ENCODE measurements at regions not wholly inside any gene's neighbourhood (a gene's known extent, or its start where the extent isn't known, plus 50 kb on each side); places are given as distances from the start of the nearest gene placed in this dataset.
A peak's percentile ranks its signal among the peaks of the same experiment; 100 is the strongest.

DNA sequence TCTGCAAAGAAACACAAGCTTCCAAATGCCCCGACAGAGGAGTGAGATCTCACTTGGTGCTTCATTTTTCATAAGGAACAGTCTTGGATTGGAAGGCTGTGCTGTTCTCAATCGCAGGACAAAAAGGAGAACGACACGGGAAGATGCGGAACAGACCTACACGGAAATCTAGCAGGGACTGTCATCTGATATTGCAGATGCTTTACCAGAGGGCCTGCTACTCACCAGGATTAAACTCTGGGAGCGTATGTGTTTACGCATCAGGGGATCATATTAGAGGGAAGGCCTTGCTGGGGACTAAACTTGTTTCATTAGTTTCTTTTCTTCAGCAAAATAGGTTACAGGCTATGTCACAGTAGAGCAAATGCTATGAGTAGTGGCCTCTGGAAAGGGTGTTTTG, 82.8 kb upstream of the EEPD1 start:
- no peak for DNase-seq

DNA sequence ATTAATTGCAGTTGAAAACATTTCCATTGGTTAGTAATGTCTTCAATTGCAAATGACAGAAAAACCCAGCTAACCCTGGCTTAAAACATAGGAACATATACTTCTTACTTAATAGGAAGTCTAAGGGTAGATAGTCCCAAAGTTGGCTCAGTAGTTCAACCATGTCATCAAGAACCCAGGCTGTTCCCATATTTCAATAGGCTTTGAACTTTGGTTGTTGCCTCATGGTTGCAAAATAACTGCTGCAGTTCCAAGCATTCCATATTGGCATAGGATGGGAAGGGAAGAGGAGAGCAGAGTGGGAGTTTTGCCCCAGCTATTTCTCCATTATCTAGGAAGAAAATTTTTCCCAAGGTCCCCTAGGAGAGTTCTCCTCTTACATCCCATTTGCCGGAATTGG, 81.4 kb upstream of the EEPD1 start:
- no peak for DNase-seq

DNA sequence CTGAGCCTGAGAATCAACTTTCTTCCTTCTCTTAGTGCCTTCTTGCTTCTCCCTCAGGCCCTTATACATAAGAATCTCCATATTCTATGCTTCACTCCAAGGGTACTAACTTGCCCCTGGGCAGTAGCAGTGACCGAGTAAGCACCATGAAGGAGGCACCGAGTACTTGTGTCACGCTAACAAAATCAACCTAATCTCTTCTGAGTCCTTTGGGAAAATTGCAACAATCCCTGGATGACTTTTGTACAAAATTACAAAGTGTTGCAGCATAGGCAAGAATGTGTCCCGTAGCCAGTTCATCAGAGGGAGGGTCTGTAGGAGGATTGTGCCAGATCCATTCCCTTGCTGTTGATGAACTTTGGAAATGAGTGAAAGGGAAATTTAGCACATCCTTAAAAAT, 80.4 kb upstream of the EEPD1 start:
- no peak for DNase-seq

DNA sequence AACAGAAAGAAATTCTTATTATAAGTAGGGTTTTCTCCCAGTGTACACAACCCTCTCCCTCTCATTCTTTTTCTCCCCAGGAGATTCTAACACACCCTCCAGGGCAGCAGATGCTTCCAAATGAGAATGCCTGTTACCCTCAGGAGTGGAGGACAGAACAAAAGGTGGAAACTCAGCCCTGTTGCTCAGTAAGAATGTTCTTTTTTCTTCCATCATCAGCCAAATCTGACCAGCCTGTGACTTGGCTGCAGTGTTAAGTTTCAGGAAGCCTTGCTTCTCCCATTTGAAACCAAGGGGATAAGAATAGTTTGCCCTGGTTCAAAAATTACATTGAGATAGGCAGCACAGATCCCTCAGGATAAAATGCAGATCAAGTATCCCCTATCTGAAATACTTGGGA, 77.5 kb upstream of the EEPD1 start:
- no peak for DNase-seq

DNA sequence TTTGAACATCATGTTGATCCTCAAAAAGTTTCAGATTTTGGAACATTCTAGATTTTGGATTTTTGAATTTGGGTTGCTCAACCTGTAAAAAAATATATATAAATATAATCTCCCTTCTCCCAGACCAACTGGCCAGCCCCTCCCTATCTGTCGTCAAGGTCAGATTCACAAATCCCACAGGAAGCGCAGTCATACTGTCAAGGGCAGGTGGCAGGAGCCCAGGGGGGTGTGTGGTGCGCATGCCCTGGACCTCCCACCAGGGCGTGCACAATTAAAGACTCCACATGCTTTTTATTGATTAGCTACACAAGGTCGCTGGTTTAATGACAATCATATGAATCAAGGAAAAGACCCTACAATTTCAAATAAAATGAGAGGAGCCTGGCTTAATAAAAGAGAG, 77.0 kb upstream of the EEPD1 start:
- DNase-seq = no peak

DNA sequence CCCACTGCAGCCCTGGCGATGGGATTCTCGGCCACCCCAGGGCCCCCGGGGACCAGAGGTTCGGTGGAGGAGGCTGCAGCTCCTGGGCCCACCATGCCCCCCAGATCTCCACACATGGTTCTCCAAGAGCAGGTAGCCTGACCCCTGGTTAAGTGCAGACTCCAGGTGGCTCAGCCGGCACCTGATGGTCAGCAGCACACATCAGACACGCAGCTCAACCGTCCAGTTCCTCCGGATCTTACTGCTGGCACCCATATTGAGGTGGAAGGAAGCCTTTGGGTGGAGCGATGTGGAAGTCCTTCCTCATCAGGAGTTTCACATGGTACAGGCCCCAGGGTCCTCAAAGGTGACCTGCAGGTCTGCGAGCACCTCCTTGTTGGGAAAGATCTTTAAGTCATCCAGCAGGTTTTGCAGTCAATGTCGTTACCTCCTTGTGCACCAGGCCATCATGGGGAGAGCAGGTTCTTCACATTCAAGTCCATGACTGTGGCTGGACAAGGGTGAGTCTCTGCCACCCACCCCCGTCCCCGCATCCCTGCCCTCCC, 74.2 kb upstream of the EEPD1 start:
- DNase-seq = no peak

DNA sequence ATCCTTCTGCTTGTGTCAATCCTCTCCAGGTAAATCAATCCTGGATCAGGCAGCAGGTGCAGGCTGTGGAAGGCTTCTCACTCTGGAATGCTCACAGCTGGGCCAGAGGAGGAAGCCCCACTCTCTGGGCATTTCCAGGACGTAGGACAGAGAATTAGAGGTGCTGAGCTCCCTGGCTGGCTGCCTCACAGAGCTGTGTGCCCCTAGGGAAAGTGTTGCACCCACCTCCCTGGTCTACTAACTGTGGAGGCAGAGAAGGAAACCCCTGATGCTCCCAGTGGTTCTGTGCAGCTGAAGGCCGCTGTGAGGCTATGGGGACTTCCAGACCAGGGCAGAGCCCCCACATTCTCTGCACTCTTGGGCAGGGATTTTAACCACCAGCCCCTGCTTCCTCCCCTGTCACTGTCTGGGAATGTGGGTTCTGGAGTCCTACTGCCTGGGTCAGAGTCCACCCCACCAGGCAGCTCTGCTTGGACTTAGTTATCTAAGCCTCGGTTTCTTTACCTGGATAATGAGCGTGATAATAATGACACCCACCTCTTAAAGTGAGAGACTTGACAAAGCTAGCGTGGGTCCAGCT, 73.5 kb upstream of the EEPD1 start:
- no peak for DNase-seq

DNA sequence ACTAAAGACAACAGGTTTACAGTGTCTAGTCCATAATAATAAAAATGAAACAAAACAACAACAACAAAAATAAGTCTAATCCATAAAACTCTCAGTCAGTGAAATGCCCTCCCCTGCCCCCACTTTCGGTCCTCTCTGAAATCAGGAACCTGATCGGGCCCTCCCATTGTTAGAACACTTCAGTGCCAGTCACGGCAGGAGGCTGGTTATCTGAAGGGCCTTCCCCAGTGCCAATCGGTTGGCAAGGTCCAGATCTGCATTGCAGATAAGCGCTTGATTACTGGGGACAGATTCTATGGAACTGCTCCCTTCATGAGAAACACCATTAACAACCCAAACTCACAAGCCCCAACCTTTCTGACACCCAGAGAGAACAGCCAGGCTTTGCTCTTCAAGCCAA, 72.2 kb upstream of the EEPD1 start:
- no peak for DNase-seq

DNA sequence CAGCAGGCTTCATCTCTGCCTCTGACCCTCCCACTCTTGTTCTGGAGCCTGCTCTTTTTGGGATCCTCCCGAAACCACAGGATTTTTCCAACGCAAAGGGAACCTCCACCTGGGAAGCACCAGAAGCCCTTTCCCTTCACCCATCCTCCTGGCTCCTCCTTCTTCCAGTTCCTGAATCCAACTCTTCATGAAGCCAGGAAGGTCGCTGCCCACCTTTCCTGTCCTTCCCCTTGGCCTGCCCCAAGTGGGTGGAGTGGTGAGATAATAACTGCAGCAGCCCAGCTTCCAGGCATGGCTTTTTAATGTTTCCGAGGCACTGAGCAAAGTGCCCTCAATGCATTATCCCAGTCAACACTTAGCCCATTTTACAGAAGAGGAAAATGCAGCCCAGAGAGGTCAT, 70.8 kb upstream of the EEPD1 start:
- no peak for DNase-seq

DNA sequence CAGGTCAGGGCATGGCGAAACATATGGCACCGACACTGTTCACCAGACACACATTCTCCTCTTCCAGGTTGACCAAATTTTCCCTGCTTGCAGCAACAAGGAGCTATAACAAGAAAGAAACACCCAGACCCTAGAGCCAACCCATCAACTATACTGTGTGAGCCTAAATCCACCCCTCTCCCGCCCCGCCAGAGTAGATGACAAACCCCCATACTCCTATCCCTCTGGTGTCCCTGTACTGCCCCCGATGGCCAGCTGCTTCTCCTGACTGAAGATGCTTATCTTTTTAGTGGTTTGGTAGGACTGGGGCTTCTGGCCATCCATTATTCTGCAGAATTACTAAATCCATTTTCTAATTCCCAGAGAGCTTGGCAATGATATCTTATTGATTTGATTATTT, 70.1 kb upstream of the EEPD1 start:
- no peak for DNase-seq

DNA sequence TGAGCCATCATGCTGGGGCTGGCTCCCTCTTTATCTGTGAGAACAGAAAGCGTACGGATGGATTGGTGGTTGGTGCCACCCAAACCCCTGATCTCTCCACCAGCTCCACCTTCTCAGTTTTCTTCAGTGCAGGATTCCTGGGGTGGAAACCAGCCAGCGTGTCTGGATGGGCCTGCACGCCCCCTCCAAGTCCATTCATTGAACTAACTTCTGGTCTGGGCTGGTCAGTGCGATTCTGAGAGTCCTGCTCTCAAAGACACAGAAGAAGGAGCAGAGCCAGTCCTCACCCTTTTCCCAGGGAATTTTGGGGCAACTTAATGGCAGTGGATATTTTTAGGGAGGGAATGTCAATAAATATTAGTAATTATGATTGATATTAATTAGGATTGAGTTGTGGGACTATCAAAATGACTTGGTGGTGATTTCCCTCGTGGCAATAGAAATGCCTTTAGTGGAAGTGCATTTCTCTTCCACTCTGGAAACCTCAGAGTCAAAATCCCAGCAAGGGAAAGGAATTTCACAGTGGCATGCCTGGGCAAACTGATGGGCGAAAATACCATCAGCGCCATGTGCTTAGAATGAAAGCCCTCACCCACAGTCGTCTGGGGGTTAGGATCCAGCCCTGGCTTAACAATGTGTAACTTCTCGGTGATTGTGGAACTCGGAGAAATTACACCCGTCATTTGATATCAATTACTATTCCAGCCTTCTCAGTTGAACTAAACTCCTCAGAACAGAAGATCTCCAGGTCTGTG, 69.3 kb upstream of the EEPD1 start:
- no peak for DNase-seq

DNA sequence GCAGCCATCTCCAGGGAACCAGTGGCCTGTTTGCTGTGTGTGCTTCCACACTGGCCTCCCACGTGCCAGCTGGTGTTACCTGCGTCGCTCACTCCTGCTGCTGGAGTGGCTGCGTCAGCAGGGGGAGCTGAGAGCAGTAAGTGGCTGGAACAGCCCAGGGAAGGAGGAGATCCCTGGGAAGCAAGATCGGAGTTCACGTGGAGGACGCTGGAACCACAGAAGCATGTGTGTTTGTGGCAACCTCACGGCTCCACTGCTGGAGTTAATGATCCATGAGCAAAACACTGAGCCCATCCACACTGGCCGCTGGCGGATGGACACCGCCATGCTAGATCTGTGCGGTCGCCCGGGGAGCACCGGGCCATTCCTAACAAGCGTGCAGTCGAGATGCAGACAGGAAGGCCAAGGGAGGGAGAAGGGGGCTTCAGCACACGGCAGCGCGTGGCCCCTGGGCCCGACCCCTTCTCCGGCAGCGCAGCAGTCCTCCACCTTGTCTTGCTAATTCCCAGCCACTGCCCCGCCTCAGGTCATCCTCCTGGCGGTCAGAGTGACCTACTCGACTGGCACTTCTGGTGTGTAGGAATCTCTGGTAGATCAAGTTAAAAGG, 68.5 kb upstream of the EEPD1 start:
- peak; percentile 13 for DNase-seq

DNA sequence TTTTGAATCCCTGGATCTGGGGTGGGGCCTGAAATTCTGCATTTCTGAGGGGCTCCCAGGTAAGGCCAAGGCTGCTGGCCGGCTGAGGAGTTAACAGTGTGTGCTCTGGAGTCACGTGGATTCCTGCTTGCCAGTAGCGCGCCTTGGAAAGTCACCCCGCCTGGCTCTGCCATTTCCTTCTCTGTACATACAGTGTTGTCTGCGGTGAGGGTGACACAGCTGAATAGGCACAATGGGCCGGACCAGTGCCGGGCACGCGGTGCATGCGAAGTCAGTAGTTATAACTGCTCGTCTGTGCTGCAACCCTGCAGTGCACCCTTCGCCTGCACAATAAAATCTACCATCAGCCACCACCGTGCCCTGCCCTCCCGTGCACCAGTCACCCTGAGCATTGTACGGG, 68.0 kb upstream of the EEPD1 start:
- no peak for DNase-seq

DNA sequence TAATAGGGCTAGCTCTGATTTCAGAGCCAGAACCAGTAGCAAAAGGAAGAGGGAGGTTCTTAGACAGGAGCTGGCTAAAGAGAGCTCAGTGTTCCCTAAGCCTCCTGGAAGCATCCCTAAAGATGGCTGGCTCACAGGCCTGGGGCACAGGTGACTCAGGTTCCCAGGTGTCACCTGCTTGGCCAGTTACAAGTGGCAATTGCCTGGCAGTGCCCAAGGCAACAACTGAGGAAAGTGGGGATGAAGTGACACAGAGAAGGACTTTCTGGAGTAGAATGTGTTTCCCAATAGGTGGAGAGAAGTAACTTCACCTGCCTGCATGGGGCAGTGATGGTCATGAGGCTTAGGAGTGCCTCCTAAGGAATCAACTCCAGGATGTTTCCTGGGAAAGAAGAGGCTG, 66.5 kb upstream of the EEPD1 start:
- DNase-seq = no peak

DNA sequence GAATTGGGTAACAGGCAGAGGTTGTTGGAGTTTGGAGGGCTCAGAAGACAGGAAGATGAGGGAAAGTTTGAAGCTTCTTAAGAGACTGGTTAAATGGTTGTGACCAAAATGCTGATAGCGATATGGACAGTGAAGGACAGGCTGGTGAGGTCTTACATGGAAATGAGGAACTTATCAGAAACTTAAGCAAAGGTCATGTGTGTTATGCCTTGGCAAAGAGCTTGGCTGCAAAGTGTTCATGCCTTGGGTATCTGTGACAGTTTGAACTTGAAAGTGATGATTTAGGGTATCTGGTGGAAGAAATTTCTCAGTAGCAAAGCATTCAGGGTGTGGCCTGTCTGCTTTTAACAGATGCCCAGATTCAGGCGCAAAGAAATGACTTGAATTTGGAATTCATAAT, 64.5 kb upstream of the EEPD1 start:
- no peak for DNase-seq

DNA sequence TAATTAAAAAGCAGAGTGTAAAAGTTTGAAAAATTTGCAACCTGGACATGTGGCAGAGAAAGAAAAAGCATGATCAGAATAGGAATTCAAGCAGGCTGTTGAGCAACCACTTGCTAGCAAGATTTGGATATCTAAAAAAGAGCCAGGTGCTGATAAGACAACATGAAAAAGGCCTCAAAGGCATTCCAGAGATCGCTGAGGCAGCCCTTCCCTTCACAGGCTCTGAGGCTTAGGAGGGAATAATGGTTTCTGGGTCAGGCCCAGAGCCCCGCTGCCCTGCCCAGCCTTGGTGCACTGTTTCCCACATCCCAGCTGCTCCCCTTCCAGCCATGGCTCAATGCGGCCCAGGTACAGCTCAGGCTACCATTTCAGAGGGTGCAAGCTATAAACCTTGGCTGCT, 64.1 kb upstream of the EEPD1 start:
- no peak for DNase-seq

DNA sequence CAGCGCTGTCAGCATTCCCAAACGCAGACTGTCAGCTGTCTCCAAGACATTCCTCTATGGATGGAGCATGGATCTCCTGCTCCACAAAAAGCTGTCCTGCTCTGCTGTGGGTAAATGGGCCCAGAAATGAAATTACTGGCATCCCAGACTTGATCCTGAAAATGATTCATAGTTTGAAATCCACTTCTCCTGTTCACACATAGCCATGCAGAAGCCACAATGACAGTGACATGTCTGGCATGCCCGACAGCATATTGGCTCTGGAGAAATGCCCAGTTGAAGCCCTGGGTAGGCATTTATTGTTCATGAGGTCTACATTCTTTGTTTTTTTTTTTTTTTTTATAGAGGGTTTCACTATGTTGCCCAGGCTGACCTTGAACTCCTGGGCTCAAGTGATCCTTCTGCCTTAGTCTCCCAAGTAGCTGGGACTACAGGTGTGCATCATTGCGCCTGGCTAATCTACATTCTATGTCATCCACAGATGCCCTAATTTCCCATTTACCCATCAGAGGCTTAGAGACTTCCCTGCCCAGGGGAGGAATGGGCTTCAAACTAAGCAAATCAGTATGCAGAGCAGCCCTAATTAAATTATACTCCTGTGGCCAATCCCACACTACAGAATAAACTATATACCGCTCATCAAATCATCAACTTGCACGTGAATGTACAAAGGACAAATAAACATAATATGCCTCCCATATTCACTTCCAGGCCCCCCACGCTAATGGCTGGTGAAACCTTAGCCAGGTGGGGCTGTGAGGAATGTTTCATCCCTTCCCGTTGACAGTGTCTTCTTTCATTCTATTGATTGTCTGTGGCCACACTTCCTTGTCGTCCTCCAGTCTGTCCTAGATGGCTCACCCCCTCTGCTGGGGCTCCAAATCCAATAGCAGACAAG, 61.8 kb upstream of the EEPD1 start:
- no peak for DNase-seq

DNA sequence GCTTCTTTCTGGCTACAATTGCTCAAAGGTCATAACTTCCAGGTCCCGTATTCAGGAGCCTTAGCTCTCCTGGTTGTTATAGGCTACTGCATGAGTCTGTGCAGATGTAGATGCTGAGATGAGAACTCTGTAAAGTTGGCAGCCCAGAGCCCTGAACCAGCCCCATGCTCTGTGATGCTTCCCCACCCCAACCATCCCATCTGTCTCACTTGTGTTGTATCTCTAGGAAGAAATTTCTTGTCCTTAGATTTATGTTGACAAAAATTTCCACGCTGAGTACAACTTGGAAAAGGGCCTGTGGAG, 61.2 kb upstream of the EEPD1 start:
- DNase-seq = no peak

DNA sequence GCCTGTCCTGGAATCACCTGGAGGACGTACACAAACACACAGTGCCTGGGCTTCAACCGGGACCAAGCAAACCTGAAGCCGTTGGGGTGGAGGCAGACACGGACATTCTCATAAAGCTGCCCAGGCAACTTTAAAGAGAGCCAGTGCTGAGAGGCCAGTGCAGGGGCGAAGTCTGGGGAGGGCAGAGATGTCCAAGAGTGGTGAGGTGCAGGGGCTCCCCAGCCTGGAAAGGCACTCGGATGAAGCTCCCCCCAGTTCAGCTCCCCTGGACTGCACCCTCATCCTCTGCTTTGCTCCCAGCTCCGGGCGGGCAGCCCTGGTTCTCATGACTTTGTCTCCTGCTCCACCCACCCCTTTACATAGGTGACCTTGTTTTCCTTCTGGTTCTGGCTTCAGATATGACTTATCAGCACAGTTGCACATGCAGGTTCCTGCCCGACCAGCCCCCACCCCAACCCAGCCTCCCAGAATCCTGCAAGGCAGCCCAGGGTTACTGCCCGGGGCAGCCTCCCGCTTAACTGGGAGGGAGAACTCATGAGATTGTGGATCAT, 60.8 kb upstream of the EEPD1 start:
- DNase-seq = no peak

DNA sequence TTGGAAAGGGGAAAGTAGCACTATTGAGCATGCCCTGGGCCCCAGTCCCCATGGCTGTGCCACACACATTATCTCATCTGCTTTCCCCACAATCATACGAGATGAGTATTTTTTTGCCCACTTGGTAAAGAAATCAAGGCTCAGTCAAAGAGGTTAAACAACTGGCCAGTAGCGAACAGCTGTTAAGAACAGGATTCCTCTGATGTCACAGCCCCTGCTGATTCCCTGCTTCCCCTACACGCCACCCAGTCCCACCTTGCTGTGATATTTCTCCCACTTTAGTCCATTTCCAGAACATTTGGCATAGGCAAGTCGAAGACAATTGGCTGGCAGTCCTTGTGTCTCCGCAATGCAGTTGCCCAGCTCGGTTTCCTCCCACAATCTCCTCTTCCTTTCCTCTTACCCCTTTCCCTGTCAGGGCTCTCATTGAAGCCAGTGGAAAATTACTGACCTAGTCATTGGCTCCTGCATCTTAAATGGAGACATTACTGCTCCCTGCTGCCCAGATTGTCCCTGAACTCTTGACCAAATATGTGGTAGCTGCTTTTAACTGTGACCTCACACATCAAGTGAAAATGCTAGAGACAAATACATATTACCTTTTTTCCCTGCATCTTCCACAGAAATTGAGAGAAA, 56.5 kb upstream of the EEPD1 start:
- no peak for DNase-seq

DNA sequence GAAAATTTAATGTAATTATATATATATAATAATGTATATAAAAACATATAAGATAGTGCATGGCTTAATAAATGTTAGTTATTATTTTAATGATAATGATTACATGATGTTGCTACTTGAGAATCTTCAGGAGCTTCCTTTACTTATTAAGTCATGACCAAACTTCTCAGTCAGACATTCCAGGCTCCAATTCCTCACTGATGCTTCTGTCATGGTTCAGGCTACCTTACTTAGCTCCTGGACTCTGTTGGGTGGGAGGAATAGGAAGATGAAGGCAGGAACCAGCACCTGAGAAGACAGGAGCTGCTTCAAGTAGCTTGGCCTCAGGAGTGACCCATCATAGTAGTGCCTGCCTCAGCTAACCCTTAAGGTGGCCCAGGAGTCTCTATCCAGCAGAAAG, 55.0 kb upstream of the EEPD1 start:
- no peak for DNase-seq

DNA sequence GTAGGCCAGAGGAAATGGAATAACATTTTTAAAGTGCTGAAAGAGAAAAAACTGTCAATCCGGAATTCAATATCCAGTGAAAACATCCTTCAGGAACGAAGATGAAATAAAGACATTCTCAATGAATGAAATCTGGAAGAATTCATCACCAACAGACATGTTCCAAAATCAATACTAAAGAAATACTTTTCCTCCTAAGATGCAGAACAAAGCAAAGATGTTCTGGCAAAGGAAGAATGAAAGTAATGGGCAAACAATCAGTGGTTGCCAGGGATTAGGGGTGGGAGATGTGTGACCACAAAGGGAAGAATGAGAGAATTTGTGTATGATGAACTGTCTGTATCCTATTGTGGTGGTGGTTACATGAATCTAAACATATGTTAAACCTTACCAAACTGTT, 52.8 kb upstream of the EEPD1 start:
- DNase-seq = no peak

Measured in occipital lobe (tissue), 1 donor.